ENCODE measurements at regions not wholly inside any gene's neighbourhood (a gene's known extent, or its start where the extent isn't known, plus 50 kb on each side); places are given as distances from the start of the nearest gene placed in this dataset.
"Not testable (repeated sequence)": the region's sequence is repeated elsewhere in the genome, so short reads cannot be mapped to it uniquely, and the experiment has no call there.

DNA sequence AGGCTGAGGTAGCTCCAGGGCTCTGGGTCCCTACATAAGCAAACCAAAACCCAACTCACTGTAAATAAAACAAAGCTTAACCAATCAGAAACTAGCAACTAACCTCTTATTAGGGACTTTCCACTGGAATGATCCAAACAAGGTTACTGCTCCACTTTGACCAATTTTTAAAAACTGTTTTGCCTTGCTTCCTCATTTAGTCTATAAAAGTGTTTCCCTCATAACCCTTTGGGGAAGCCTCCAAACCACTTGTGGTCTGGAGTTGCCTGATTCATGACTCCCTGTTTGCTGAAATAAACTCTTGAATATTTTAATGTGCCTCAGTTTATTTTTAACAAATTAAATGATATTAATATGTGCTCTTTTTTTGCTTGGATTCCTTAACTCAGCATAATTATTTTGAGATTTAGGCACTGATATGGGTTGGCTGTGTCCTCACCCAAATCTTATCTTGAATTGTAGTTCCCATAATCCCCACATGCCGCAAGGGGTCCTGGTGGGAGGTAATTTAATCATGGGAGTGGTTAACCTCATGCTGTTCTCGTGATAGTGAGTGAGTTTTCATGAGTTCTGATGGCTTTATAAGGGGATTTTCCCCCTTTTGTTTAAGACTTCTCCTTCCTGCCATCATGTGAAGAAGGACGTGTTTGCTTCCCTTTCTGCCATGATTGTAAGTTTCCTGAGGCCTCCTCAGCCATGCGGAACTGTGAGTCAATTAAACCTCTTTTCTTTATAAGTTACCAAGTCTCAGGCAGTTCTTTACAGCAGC is 90.6 kb downstream of the CD200R1L start:
- Histone ChIP-seq H3K4me2 (ENCODE audit: low read length) (no peak overlapping the region), H3K27ac (ENCODE audit: low read depth, low read length) (no peak overlapping the region), H4K20me1 (ENCODE audit: control insufficient read depth, insufficient read depth, low read depth, low read length) (no peaks in the 10 kb centered on the region), H3K36me3 (ENCODE audit: control insufficient read depth, low read length) (no peaks in the 10 kb centered on the region), H3K4me3 (ENCODE audit: low read length) (no peak overlapping the region), H3K79me2 (ENCODE audit: control insufficient read depth, low read length) (no peaks in the 10 kb centered on the region), H3K9me2 (replicated peaks; ENCODE audit: control insufficient read depth, low read length) (no peaks in the 10 kb centered on the region), H3K4me1 (ENCODE audit: control insufficient read depth, low read length) (no peaks in the 10 kb centered on the region), H3F3A (ENCODE audit: control insufficient read depth, insufficient read depth) (no peaks in the 10 kb centered on the region), H3K27me3 (ENCODE audit: control insufficient read depth, low read length) (no peaks in the 10 kb centered on the region), H3K9me3 (ENCODE audit: control insufficient read depth, insufficient read depth, low read length) (peaks cover 6% of the 10 kb centered on the region; the same call in 1 of the 2 replicates)
- TF ChIP-seq CTCF (IDR thresholded peaks at IDR 0.05; ENCODE audit: low read depth, low read length, poor library complexity, severe bottlenecking) (no peak), EZH2phosphoT487 (IDR thresholded peaks at IDR 0.05; ENCODE audit: borderline replicate concordance, low read length) (no peak)

- H4K20me1 ChIP-seq (ENCODE audit: control insufficient read depth, insufficient read depth, low read depth, low read length); H3K36me3 ChIP-seq (ENCODE audit: control insufficient read depth, low read length); H3K27me3 ChIP-seq (ENCODE audit: control insufficient read depth, low read length); H3K79me2 ChIP-seq (ENCODE audit: control insufficient read depth, low read length); H3K9me3 ChIP-seq (ENCODE audit: control insufficient read depth, insufficient read depth, low read length); H3K4me1 ChIP-seq (ENCODE audit: control insufficient read depth, low read length); H3K27ac ChIP-seq (ENCODE audit: low read depth, low read length); H3K9me2 ChIP-seq (replicated peaks; ENCODE audit: control insufficient read depth, low read length); H3K4me3 ChIP-seq (ENCODE audit: low read length); H3F3A ChIP-seq (ENCODE audit: control insufficient read depth, insufficient read depth); H3K4me2 ChIP-seq (ENCODE audit: low read length): not testable (repeated sequence)
These were observed 91.6 kb downstream of the CD200R1L start for GRCh38 chr3:112755046-112755445.

- no peak overlapping the region for H3K27ac ChIP-seq (ENCODE audit: low read depth, low read length)
- H3F3A ChIP-seq (ENCODE audit: control insufficient read depth, insufficient read depth): no peaks in the 10 kb centered on the region
- peaks cover 6% of the 10 kb centered on the region; the same call in 1 of the 2 replicates for H3K4me1 ChIP-seq (ENCODE audit: control insufficient read depth, low read length)
- H3K9me3 ChIP-seq (ENCODE audit: control insufficient read depth, insufficient read depth, low read length): peaks cover 6% of the 10 kb centered on the region; the same call in 1 of the 2 replicates
- H4K20me1 ChIP-seq (ENCODE audit: control insufficient read depth, insufficient read depth, low read depth, low read length): no peaks in the 10 kb centered on the region
- no peaks in the 10 kb centered on the region for H3K27me3 ChIP-seq (ENCODE audit: control insufficient read depth, low read length)
- no peaks in the 10 kb centered on the region for H3K9me2 ChIP-seq (replicated peaks; ENCODE audit: control insufficient read depth, low read length)
- H3K4me2 ChIP-seq (ENCODE audit: low read length): no peak overlapping the region
- no peaks in the 10 kb centered on the region for H3K36me3 ChIP-seq (ENCODE audit: control insufficient read depth, low read length)
- TF ChIP-seq CTCF (IDR thresholded peaks at IDR 0.05; ENCODE audit: low read depth, low read length, poor library complexity, severe bottlenecking) (no peak), EZH2phosphoT487 (IDR thresholded peaks at IDR 0.05; ENCODE audit: borderline replicate concordance, low read length) (no peak)
- no peak overlapping the region for H3K4me3 ChIP-seq (ENCODE audit: low read length)
- no peaks in the 10 kb centered on the region for H3K79me2 ChIP-seq (ENCODE audit: control insufficient read depth, low read length)
These were observed 94.8 kb downstream of the CD200R1L start for GRCh38 chr3:112751564-112752512.
